ENCODE measurements at regions not wholly inside any gene's neighbourhood (a gene's known extent, or its start where the extent isn't known, plus 50 kb on each side); places are given as distances from the start of the nearest gene placed in this dataset.

GRCh38 chr7:114152314-114152938 is 233.6 kb upstream of the PPP1R3A start:
- Histone ChIP-seq H3K4me1 (no peaks in the 10 kb centered on the region), H3K4me3 (ENCODE audit: low read depth, low read length) (no peak overlapping the region), H3K27me3 (replicated peaks; ENCODE audit: control insufficient read depth, insufficient read depth, low read length) (no peaks in the 10 kb centered on the region), H3K36me3 (ENCODE audit: control insufficient read depth, insufficient read depth, low read length) (no peaks in the 10 kb centered on the region), H3K9me3 (no peaks in the 10 kb centered on the region)
- no peaks in the 10 kb centered on the region for H3K36me3 Mint-ChIP-seq (ENCODE audit: insufficient read depth, unreplicated experiment)
- no peaks in the 10 kb centered on the region for H3K27me3 Mint-ChIP-seq (ENCODE audit: insufficient read depth, unreplicated experiment)
- ChIA-PET CTCF (no interaction called here), POLR2A (no interaction called here)
- DNase-seq = no peak
- intact Hi-C loops (cut with micrococcal nuclease; ENCODE audit: unreplicated experiment) = no loop called here
- H3K27ac Mint-ChIP-seq (ENCODE audit: unreplicated experiment) = no peak overlapping the region
- no peaks in the 10 kb centered on the region for H3K9me3 Mint-ChIP-seq (ENCODE audit: unreplicated experiment)
- no peak for TF ChIP-seq CTCF (IDR thresholded peaks at IDR 0.05; ENCODE audit: insufficient read depth in 1 of 2, low read depth in 1 of 2, low read length in 1 of 2, severe bottlenecking in 1 of 2, unreplicated experiment in 1 of 2)
- no peaks in the 10 kb centered on the region for H3K4me1 Mint-ChIP-seq (ENCODE audit: low read depth, unreplicated experiment)
- no TSS peak for BruUV-seq (replicated peaks)
- no peak overlapping the region for H3K4me3 Mint-ChIP-seq (ENCODE audit: unreplicated experiment)

DNA sequence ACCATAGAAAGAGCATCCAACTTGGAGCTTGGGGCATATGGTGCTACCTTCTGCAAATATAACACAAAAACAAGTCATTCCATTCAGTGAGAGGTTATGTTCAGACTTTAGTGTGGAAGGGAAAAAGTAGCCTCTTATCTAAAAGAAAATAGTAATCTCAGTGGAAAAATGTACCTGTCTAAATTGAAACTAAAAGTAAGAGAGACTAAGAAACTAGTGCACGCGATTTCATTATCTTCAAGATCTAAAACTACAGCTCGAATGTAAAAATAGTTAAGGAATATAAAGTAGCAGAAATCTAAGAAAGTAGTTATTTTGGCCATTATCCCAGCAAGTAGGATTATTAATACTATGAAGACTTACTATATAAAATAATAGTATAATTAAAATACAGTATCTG is 233.0 kb upstream of the PPP1R3A start:
- no TSS peak for BruUV-seq (replicated peaks)
- Histone ChIP-seq H3K4me3 (ENCODE audit: low read depth, low read length) (no peak overlapping the region), H3K27me3 (replicated peaks; ENCODE audit: control insufficient read depth, insufficient read depth, low read length) (no peaks in the 10 kb centered on the region), H3K4me1 (no peaks in the 10 kb centered on the region), H3K36me3 (ENCODE audit: control insufficient read depth, insufficient read depth, low read length) (no peaks in the 10 kb centered on the region), H3K9me3 (no peaks in the 10 kb centered on the region)
- ChIA-PET CTCF (no interaction called here), POLR2A (no interaction called here)
- intact Hi-C loops (cut with micrococcal nuclease; ENCODE audit: unreplicated experiment) = no loop called here
- H3K4me1 Mint-ChIP-seq (ENCODE audit: low read depth, unreplicated experiment) = no peaks in the 10 kb centered on the region
- DNase-seq = no peak
- H3K27me3 Mint-ChIP-seq (ENCODE audit: insufficient read depth, unreplicated experiment) = no peaks in the 10 kb centered on the region
- H3K9me3 Mint-ChIP-seq (ENCODE audit: unreplicated experiment) = no peaks in the 10 kb centered on the region
- H3K36me3 Mint-ChIP-seq (ENCODE audit: insufficient read depth, unreplicated experiment) = no peaks in the 10 kb centered on the region
- no peak for TF ChIP-seq CTCF (IDR thresholded peaks at IDR 0.05; ENCODE audit: insufficient read depth in 1 of 2, low read depth in 1 of 2, low read length in 1 of 2, severe bottlenecking in 1 of 2, unreplicated experiment in 1 of 2)
- no peak overlapping the region for H3K4me3 Mint-ChIP-seq (ENCODE audit: unreplicated experiment)
- H3K27ac Mint-ChIP-seq (ENCODE audit: unreplicated experiment) = no peak overlapping the region

GRCh38 chr7:114150689-114151088 is 231.9 kb upstream of the PPP1R3A start:
- no peaks in the 10 kb centered on the region for H3K27me3 ChIP-seq (replicated peaks; ENCODE audit: control insufficient read depth, insufficient read depth, low read length)
- DNase-seq = no peak
- no peak overlapping the region for H3K4me3 ChIP-seq (ENCODE audit: low read depth, low read length)
- H3K9me3 ChIP-seq = no peaks in the 10 kb centered on the region
- Mint-ChIP-seq H3K27ac (ENCODE audit: unreplicated experiment) (no peak overlapping the region), H3K4me1 (ENCODE audit: low read depth, unreplicated experiment) (no peaks in the 10 kb centered on the region), H3K27me3 (ENCODE audit: insufficient read depth, unreplicated experiment) (no peaks in the 10 kb centered on the region), H3K4me3 (ENCODE audit: unreplicated experiment) (no peak overlapping the region), H3K9me3 (ENCODE audit: unreplicated experiment) (no peaks in the 10 kb centered on the region), H3K36me3 (ENCODE audit: insufficient read depth, unreplicated experiment) (no peaks in the 10 kb centered on the region)
- BruUV-seq (replicated peaks) = no TSS peak
- no peak for TF ChIP-seq CTCF (IDR thresholded peaks at IDR 0.05; ENCODE audit: insufficient read depth in 1 of 2, low read depth in 1 of 2, low read length in 1 of 2, severe bottlenecking in 1 of 2, unreplicated experiment in 1 of 2)
- intact Hi-C loops (cut with micrococcal nuclease; ENCODE audit: unreplicated experiment) = no loop called here
- no peaks in the 10 kb centered on the region for H3K4me1 ChIP-seq
- ChIA-PET POLR2A (no interaction called here), CTCF (no interaction called here)
- no peaks in the 10 kb centered on the region for H3K36me3 ChIP-seq (ENCODE audit: control insufficient read depth, insufficient read depth, low read length)

Data from Caco-2 (cell line).